Neural progenitor cell (in vitro differentiated cells): ENCODE measurements at regions not wholly inside any gene's neighbourhood (a gene's known extent, or its start where the extent isn't known, plus 50 kb on each side); places are given as distances from the start of the nearest gene placed in this dataset.

Source experiments
- CTCF ChIP-seq: fragments of 200-600 bp; sonication (generic); IDR thresholded peaks from 2 replicates; pipeline ENCODE4 v1.5.1; 2017; ENCODE audit warnings: antibody characterized with exemption, mild to moderate bottlenecking
- EZH2phosphoT487 ChIP-seq: fragments of 200-600 bp; sonication (generic); IDR thresholded peaks from 2 replicates; pipeline ENCODE4 v1.6.1; 2017; ENCODE audit warnings: antibody characterized with exemption

- TF ChIP-seq CTCF (no peak), EZH2phosphoT487 (no peak)
Measured at GRCh38 chr4:20126906-20127305, 124.8 kb upstream of the SLIT2 start.
